GM12872 (cell line): ENCODE measurements at regions not wholly inside any gene's neighbourhood (a gene's known extent, or its start where the extent isn't known, plus 50 kb on each side); places are given as distances from the start of the nearest gene placed in this dataset.

Experiments used
- CTCF ChIP-seq: IDR thresholded peaks from 3 replicates; pipeline ENCODE4 v1.5.1; 2011; ENCODE audit warnings: low read depth, mild to moderate bottlenecking, low read length, moderate library complexity; ENCODE audit not compliant: insufficient read depth

DNA sequence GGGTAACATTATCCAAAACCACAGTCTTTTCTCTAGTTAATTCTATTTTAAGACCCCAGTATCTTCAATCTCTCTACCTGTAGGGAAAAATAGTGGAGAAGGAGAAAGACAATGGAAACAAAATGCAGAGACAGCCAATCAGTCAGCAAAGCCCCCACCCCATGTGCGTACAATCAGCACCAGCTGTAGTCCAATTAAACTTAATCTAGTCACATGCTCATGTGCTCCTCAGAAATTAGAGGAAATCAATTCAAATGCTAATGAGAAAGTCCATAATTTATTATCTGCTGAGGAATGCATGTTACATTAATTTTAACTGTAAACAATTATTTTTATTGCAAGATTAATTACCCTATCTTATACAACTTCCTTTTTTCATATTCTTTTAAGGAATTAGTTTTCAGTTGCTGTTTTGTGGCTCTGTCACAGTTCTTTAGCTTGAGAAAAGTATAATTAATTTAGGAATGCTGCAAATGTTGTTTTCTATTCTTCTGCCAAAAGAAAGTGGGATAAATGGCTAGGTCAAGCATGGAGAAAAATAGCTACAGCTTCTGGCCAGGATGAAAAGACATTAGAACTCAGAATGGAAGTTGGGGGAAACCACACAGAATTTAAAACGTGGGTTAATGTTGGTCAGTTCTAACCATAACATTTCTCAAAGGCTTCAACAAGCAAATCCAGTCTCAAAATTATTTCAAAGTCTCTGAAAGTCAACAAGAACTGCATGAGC, 232.4 kb upstream of the HNRNPA3 start:
- no peak for TF ChIP-seq CTCF

- TF ChIP-seq CTCF, result no peak
Measured at GRCh38 chr2:176984987-176985386, 227.6 kb upstream of the HNRNPA3 start.

GRCh38 chr2:176985871-176986270, 226.7 kb upstream of the HNRNPA3 start:
- no peak for TF ChIP-seq CTCF

- no peak for TF ChIP-seq CTCF
Measured at GRCh38 chr2:176986487-176986886, 226.1 kb upstream of the HNRNPA3 start.

DNA sequence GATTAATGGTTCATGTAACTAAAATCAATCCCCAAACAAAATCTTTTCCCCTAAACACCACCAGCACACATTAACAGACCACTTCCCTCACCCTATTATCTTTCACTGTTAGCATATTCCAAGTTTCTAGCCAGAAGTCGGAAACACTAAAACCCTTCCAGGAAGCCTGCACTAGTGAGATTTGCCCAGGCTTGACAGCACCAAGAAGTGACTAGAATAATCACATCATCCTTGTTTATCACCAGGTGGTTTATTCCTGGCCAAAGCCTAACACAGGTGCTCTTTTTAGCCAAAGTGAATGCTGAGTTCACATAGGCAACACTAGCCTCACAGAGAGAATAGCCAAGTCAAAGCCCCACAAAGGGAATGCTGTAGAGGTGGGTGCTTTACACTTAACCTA, 221.2 kb upstream of the HNRNPA3 start:
- TF ChIP-seq CTCF, result no peak

DNA sequence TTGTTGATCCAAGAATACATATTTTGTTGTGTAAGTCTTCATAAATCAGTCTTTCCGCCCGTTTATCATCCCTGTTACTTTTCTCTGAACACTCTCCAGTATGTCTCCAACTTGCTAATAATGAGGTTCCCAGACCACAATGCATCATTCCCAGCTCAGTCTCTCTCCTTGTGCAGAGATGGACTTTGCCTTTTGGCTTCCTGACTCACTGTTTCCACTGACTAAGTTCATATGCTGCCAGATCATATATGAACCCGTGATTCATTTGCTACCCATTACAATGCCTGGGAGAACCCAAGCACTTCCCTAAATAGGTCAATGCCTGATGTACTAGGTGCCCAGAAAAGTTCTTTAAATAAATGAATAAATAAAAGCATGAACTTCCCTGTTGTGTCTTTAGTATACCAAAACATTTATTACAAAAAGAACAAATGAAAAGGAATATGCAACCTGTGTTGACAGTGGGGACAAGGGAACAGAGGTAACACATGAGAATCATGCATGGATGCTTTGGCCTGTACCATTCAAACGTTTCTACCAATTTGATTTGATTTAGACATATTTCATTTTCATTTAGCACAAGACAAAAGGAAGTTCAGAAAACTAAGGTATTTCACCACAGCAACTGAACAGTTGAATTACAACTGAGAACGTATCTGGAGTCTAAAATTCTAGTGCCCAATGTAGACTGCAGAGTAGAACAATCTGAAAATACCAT, 215.4 kb upstream of the HNRNPA3 start:
- TF ChIP-seq CTCF, result no peak

DNA sequence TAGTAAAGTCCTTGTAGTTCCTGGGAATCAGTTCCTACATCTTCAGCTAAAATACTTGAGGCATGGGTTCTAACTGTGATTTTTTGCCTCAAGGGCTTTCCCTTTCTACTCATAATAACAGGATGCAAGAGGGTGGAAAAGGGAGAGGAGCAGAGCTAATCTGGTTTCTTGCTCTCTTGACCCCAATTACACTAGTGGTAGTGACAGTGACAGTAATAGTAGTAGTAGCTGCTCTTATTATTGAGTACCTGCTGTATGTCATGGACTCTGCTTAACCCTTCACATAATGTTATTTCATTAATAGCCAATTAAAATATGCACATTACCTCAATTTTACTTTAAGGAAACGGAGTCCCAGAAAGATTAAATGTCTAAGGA, 214.8 kb upstream of the HNRNPA3 start:
- TF ChIP-seq CTCF, result no peak
